HepG2 (cell line): ENCODE measurements at regions not wholly inside any gene's neighbourhood (a gene's known extent, or its start where the extent isn't known, plus 50 kb on each side); places are given as distances from the start of the nearest gene placed in this dataset.

Source experiments
- ATAC-seq: fragments of 200-7000 bp; cut with Tn5 transposase; 3 replicates; pipeline ENCODE4 v1.9.1; 2020; ENCODE audit warnings: mild to moderate bottlenecking, moderate library complexity
- BruUV-seq: library from RNA; stranded (reverse); fragments of 400-500 nt; replicated peaks from 2 replicates; lab custom pipeline; 2021; lab: Mats Ljungman, UMichigan
- CTCF ChIA-PET: fragments of 300-600 bp; formaldehyde crosslinking; extraction: SDS; loops from one replicate; lab custom pipeline; 2021; ENCODE audit warnings: low total read pairs, inconsistent platforms, low intra/inter-chr PET ratio; lab: Yijun Ruan, JAX
- POLR2A ChIA-PET: fragments of 350-600 bp; sonication (Branson Sonifier 250); formaldehyde crosslinking; loops from one replicate; lab custom pipeline; 2020; ENCODE audit warnings: antibody characterized with exemption, inconsistent platforms; lab: Yijun Ruan, JAX
- DNase-seq: peaks from one replicate; pipeline ENCODE4 v3.0.0-alpha.2; 2015; ENCODE audit warnings: low spot score
- FAIRE-seq: peaks from 3 replicates; lab custom pipeline; 2011; peaks lifted over from hg19 to GRCh38; lab: Jason Lieb, UNC
- H2AFZ ChIP-seq: one replicate; pipeline ENCODE4 v1.6.1; 2011; ENCODE audit warnings: low read length, inconsistent platforms
- H3K27ac ChIP-seq: fragments of 300-600 bp; 3 replicates; pipeline ENCODE4 v1.8.0; 2011; ENCODE audit warnings: mixed run types, mild to moderate bottlenecking, mixed read lengths, low read length, inconsistent platforms; ENCODE audit not compliant: insufficient read depth; ENCODE audit errors: extremely low read length
- H3K27me3 ChIP-seq, 2 experiments: fragments of 200-600 bp in 1 of 2; 2 replicates in 1 of 2; 3 replicates in 1 of 2; pipeline versions ENCODE4 v1.6.0 to v1.8.0; 2011; ENCODE audit warnings: low read length in 2 of 2, mild to moderate bottlenecking in 2 of 2, moderate library complexity in 2 of 2, inconsistent platforms in 1 of 2; ENCODE audit not compliant: insufficient read depth in 2 of 2, control insufficient read depth in 1 of 2
- H3K36me3 ChIP-seq, 2 experiments: fragments of 200-600 bp in 1 of 2; replicated peaks in 1 of 2; 2 replicates in 1 of 2; 3 replicates in 1 of 2; pipeline versions ENCODE4 v1.5.1 to v1.8.0; 2011; ENCODE audit warnings: low read length in 2 of 2, inconsistent platforms in 1 of 2; ENCODE audit not compliant: insufficient read depth in 2 of 2, control insufficient read depth in 1 of 2
- H3K4me1 ChIP-seq: 2 replicates; pipeline ENCODE4 v1.5.1; 2012; ENCODE audit warnings: low read length, inconsistent platforms; ENCODE audit not compliant: insufficient read depth
- H3K4me2 ChIP-seq: 2 replicates; pipeline ENCODE4 v1.6.0; 2011; ENCODE audit warnings: low read depth, low read length, inconsistent platforms
- H3K4me3 ChIP-seq, 3 experiments: fragments of 200-600 bp in 1 of 3; sonication (generic), shearing (Covaris generic) in 1 of 3; replicated peaks in 1 of 3; 2 replicates each; pipeline ENCODE4 v1.5.1; 2011 to 2016; ENCODE audit warnings: low read length in 3 of 3, inconsistent platforms in 2 of 3, low read depth in 2 of 3, mild to moderate bottlenecking in 2 of 3, control low read depth in 1 of 3, mixed read lengths in 1 of 3; ENCODE audit not compliant: insufficient read depth in 1 of 3
- H3K79me2 ChIP-seq: one replicate; pipeline ENCODE4 v1.6.1; 2011; ENCODE audit warnings: low read length, inconsistent platforms; ENCODE audit not compliant: insufficient read depth
- H3K9ac ChIP-seq: 2 replicates; pipeline ENCODE4 v1.6.0; 2011; ENCODE audit warnings: mild to moderate bottlenecking, low read depth, low read length, inconsistent platforms; ENCODE audit not compliant: insufficient read depth
- H3K9me3 ChIP-seq: 2 replicates; pipeline ENCODE4 v1.5.1; 2012; ENCODE audit warnings: mild to moderate bottlenecking, low read length
- H4K20me1 ChIP-seq: 2 replicates; pipeline ENCODE4 v1.6.0; 2011; ENCODE audit warnings: inconsistent platforms, mild to moderate bottlenecking, low read length, moderate library complexity; ENCODE audit not compliant: insufficient read depth
- BORCS8-MEF2B ChIP-seq: sonication (generic); formaldehyde crosslinking; IDR thresholded peaks from 2 replicates; pipeline ENCODE4 v1.8.0; 2022; ENCODE audit warnings: mild to moderate bottlenecking, missing genetic modification reagents
- HMG20B ChIP-seq: conservative IDR thresholded peaks from 2 replicates; pipeline ENCODE4 v1.6.1; 2016; ENCODE audit warnings: missing genetic modification reagents, missing compliant biosample characterization
- IKZF1 ChIP-seq: fragments of 450-650 bp; IDR thresholded peaks from 2 replicates; pipeline ENCODE4 v1.7.1; 2016
- LBX2 ChIP-seq: sonication (generic); formaldehyde crosslinking; IDR thresholded peaks from 2 replicates; pipeline ENCODE4 v1.5.0; 2020; ENCODE audit warnings: missing genetic modification reagents, mild to moderate bottlenecking, borderline replicate concordance
- MTA1 ChIP-seq: sonication (generic); formaldehyde crosslinking; IDR thresholded peaks from 2 replicates; pipeline ENCODE4 v1.4.0; 2020; ENCODE audit warnings: missing genetic modification reagents, mild to moderate bottlenecking, borderline replicate concordance
- RBFOX2 ChIP-seq: fragments of 200-400 bp; formaldehyde crosslinking; IDR thresholded peaks from 2 replicates; pipeline ENCODE4 v1.6.1; 2017; ENCODE audit warnings: low read depth, mild to moderate bottlenecking, low read length
- SP5 ChIP-seq: IDR thresholded peaks from 2 replicates; pipeline ENCODE4 v1.6.1; 2016; ENCODE audit warnings: low read depth, borderline replicate concordance
- ZNF513 ChIP-seq: sonication (generic); formaldehyde crosslinking; conservative IDR thresholded peaks from 2 replicates; pipeline ENCODE4 v1.5.0; 2020; ENCODE audit warnings: missing genetic modification reagents
- ZNF670 ChIP-seq: sonication (generic); formaldehyde crosslinking; IDR thresholded peaks from 2 replicates; pipeline ENCODE4 v1.8.0; 2022; ENCODE audit warnings: mild to moderate bottlenecking, missing genetic modification reagents, borderline replicate concordance
- ZNF773 ChIP-seq: sonication (generic); formaldehyde crosslinking; IDR thresholded peaks from 2 replicates; pipeline ENCODE4 v1.4.0; 2020; ENCODE audit warnings: missing genetic modification reagents, borderline replicate concordance
- WGBS: methylation state at CpG from one replicate; pipeline ENCODE4 v1.1.6; 2017; ENCODE audit warnings: low lambda C conversion rate; 5-methylcytosine and 5-hydroxymethylcytosine counted together
- in situ Hi-C: cut with HindIII; loops from 2 replicates; pipeline ENCODE4 v1.10.0; 2017; ENCODE audit warnings: low pct_unique_long_range_greater_than_20kb; ENCODE audit not compliant: extremely low pct_ligation_motif_present
- intact Hi-C: fragments of 100-400 bp; cut with micrococcal nuclease; formaldehyde crosslinking; loops from one replicate; pipeline ENCODE4 v1.10.0; 2022; ENCODE audit not compliant: unreplicated experiment
- TF ChIP-seq, protein P1 (sequence below): sonication (generic); formaldehyde crosslinking; IDR thresholded peaks from 2 replicates; pipeline ENCODE4 v1.5.1; 2020; ENCODE audit warnings: missing genetic modification reagents, mild to moderate bottlenecking, borderline replicate concordance

DNA sequence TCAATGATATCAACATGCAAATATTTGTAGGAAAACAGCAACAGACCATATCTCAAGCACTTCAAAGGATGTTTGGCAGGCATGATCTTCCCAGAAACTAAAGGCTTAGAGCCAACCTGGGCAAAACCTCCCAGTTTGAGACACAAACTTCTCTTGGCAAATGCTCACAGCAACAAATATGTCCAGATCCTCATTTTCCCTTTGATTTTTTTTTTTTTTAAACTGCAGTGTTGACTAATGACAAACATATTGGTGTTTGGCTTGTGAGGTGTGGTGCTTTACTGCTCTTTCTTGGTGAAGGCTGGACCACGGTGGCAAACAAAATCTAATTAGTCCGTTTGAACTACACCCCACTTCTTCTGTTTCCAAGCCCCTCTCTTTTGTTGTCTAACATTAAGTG is 87.2 kb downstream of the EBLN2 start:
- peak; percentile 49; the same call in 2 of the 3 replicates for ATAC-seq
- Histone ChIP-seq H3K9ac (no peak overlapping the region), H3K4me2 (no peak overlapping the region), H3K27ac (no peak overlapping the region), H3K36me3 (no peaks in the 10 kb centered on the region), H3K9me3 (no peaks in the 10 kb centered on the region), H3K79me2 (no peaks in the 10 kb centered on the region), H3K27me3 (no peaks in the 10 kb centered on the region), H2AFZ (no peak overlapping the region), H3K4me1 (no peaks in the 10 kb centered on the region), H4K20me1 (no peaks in the 10 kb centered on the region), H3K4me3 (no peak overlapping the region)
- TF ChIP-seq BORCS8-MEF2B (CRISPR knock-in tag), result no peak
- TF ChIP-seq ZNF773, result no peak
- no peak for TF ChIP-seq HMG20B (CRISPR knock-in tag)
- TF ChIP-seq MTA1, result no peak
- no peak for TF ChIP-seq RBFOX2
- no peak for TF ChIP-seq ZNF670 (CRISPR knock-in tag)
- TF ChIP-seq IKZF1, result no peak
- TF ChIP-seq LBX2, result no peak
- TF ChIP-seq, protein P1, sequence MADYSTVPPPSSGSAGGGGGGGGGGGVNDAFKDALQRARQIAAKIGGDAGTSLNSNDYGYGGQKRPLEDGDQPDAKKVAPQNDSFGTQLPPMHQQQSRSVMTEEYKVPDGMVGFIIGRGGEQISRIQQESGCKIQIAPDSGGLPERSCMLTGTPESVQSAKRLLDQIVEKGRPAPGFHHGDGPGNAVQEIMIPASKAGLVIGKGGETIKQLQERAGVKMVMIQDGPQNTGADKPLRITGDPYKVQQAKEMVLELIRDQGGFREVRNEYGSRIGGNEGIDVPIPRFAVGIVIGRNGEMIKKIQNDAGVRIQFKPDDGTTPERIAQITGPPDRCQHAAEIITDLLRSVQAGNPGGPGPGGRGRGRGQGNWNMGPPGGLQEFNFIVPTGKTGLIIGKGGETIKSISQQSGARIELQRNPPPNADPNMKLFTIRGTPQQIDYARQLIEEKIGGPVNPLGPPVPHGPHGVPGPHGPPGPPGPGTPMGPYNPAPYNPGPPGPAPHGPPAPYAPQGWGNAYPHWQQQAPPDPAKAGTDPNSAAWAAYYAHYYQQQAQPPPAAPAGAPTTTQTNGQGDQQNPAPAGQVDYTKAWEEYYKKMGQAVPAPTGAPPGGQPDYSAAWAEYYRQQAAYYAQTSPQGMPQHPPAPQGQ, result no peak
- TF ChIP-seq ZNF513, result no peak
- TF ChIP-seq SP5 (CRISPR knock-in tag), result no peak
- 2% methylated on average over 2 of the region's 2 CpGs for WGBS
- FAIRE-seq, result no peak
- CTCF ChIA-PET, result no interaction called here
- intact Hi-C loops, result no loop called here
- no TSS peak for BruUV-seq
- DNase-seq, result peak; percentile 2
- in situ Hi-C loops, result no loop called here
- POLR2A ChIA-PET, result no interaction called here
